BLaER1 treated with 17β-estradiol and CSF1 and Interleukin-3, amounts not matched to agents 10 nM and 100 nM (cell line): ENCODE measurements at regions not wholly inside any gene's neighbourhood (a gene's known extent, or its start where the extent isn't known, plus 50 kb on each side); places are given as distances from the start of the nearest gene placed in this dataset.

Source experiments
- H3K27ac ChIP-seq, 11 experiments: shearing (Covaris generic); formaldehyde crosslinking; 2 replicates each; pipeline ENCODE4 v1.8.1; 2022
- H3K27me3 ChIP-seq, 11 experiments: shearing (Covaris generic); formaldehyde crosslinking; 2 replicates each; pipeline ENCODE4 v1.8.1; 2022
- H3K36me3 ChIP-seq, 11 experiments: shearing (Covaris generic); formaldehyde crosslinking; 2 replicates each; pipeline ENCODE4 v1.8.1; 2022
- H3K4me1 ChIP-seq, 10 experiments: shearing (Covaris generic); formaldehyde crosslinking; 2 replicates each; pipeline ENCODE4 v1.8.1; 2022
- H3K4me2 ChIP-seq, 11 experiments: shearing (Covaris generic); formaldehyde crosslinking; 2 replicates each; pipeline ENCODE4 v1.8.1; 2022
- H3K4me3 ChIP-seq, 10 experiments: shearing (Covaris generic); formaldehyde crosslinking; 2 replicates each; pipeline ENCODE4 v1.8.1; 2022
- H3K9ac ChIP-seq, 11 experiments: shearing (Covaris generic); formaldehyde crosslinking; 2 replicates each; pipeline ENCODE4 v1.8.1; 2022
- H3K9me3 ChIP-seq, 11 experiments: shearing (Covaris generic); formaldehyde crosslinking; replicated peaks in 1 of 11; 2 replicates each; pipeline ENCODE4 v1.8.1; 2022
- H4K20me1 ChIP-seq, 11 experiments: shearing (Covaris generic); formaldehyde crosslinking; 2 replicates each; pipeline ENCODE4 v1.8.1; 2022
- Cebpa-rat ChIP-seq, 11 experiments: shearing (Covaris generic); IDR thresholded peaks; 2 replicates each; pipeline ENCODE4 v1.8.1; 2022

GRCh38 chr18:25456334-25457010 is 104.5 kb upstream of the ZNF521 start:
- no peaks in the 10 kb centered on the region for H3K36me3 ChIP-seq
- H4K20me1 ChIP-seq = no peaks in the 10 kb centered on the region
- H3K9ac ChIP-seq = no peak overlapping the region
- H3K4me2 ChIP-seq = no peak overlapping the region
- no peak overlapping the region for H3K27ac ChIP-seq
- peaks cover 6 to 16% (median 12%) of the 10 kb centered on the region in 10 experiments; a peak in 19 of 20 replicates for H3K4me1 ChIP-seq
- no peak for TF ChIP-seq Cebpa-rat (IDR thresholded peaks at IDR 0.05)
- H3K9me3 ChIP-seq = no peaks in the 10 kb centered on the region
- H3K4me3 ChIP-seq = no peak overlapping the region
- H3K27me3 ChIP-seq = no peaks in the 10 kb centered on the region

- no peaks in the 10 kb centered on the region for H3K36me3 ChIP-seq
- H3K4me1 ChIP-seq = peaks cover 6 to 15% (median 12%) of the 10 kb centered on the region in 10 experiments; a peak in 19 of 20 replicates
- H3K27me3 ChIP-seq = no peaks in the 10 kb centered on the region
- H3K9me3 ChIP-seq = peaks cover 0 to 4% (median 0%) of the 10 kb centered on the region in 11 experiments; a peak in 1 of 22 replicates
- H4K20me1 ChIP-seq = no peaks in the 10 kb centered on the region
- no peak for TF ChIP-seq Cebpa-rat (IDR thresholded peaks at IDR 0.05)
- H3K27ac ChIP-seq = no peak overlapping the region
- H3K4me3 ChIP-seq = no peak overlapping the region
- no peak overlapping the region for H3K4me2 ChIP-seq
- H3K9ac ChIP-seq = no peak overlapping the region
Observed at GRCh38 chr18:25455646-25456045, 103.7 kb upstream of the ZNF521 start.

- peaks cover 5 to 14% (median 8%) of the 10 kb centered on the region in 10 experiments; a peak in 19 of 20 replicates for H3K4me1 ChIP-seq
- no peak overlapping the region for H3K4me2 ChIP-seq
- no peaks in the 10 kb centered on the region for H3K27me3 ChIP-seq
- H3K4me3 ChIP-seq = no peak overlapping the region
- H3K36me3 ChIP-seq = no peaks in the 10 kb centered on the region
- no peak overlapping the region for H3K27ac ChIP-seq
- peaks cover 0 to 4% (median 0%) of the 10 kb centered on the region in 11 experiments; a peak in 1 of 22 replicates for H3K9me3 ChIP-seq
- no peak overlapping the region for H3K9ac ChIP-seq
- TF ChIP-seq Cebpa-rat (IDR thresholded peaks at IDR 0.05) = no peak
- H4K20me1 ChIP-seq = no peaks in the 10 kb centered on the region
Observed at GRCh38 chr18:25455159-25455558, 103.2 kb upstream of the ZNF521 start.

GRCh38 chr18:25454730-25455129 is 102.8 kb upstream of the ZNF521 start:
- H3K9ac ChIP-seq = no peak overlapping the region
- peaks cover 0 to 4% (median 0%) of the 10 kb centered on the region in 11 experiments; a peak in 1 of 22 replicates for H3K9me3 ChIP-seq
- TF ChIP-seq Cebpa-rat (IDR thresholded peaks at IDR 0.05) = no peak
- no peaks in the 10 kb centered on the region for H4K20me1 ChIP-seq
- no peaks in the 10 kb centered on the region for H3K27me3 ChIP-seq
- no peak overlapping the region for H3K4me2 ChIP-seq
- H3K4me1 ChIP-seq = peaks cover under 1 to 13% (median 4%) of the 10 kb centered on the region in 10 experiments; a peak in 17 of 20 replicates
- H3K4me3 ChIP-seq = no peak overlapping the region
- H3K36me3 ChIP-seq = no peaks in the 10 kb centered on the region
- H3K27ac ChIP-seq = no peak overlapping the region

GRCh38 chr18:25454270-25454659 is 102.3 kb upstream of the ZNF521 start:
- Histone ChIP-seq H3K27ac (no peak overlapping the region), H3K9ac (no peak overlapping the region), H3K4me2 (peak overlapping the region in 1 of 11 experiments; percentile 35; a peak in 1 of 22 replicates), H3K36me3 (no peaks in the 10 kb centered on the region), H4K20me1 (no peaks in the 10 kb centered on the region), H3K4me1 (peaks cover 0 to 13% (median 0%) of the 10 kb centered on the region in 10 experiments; a peak in 8 of 20 replicates), H3K4me3 (no peak overlapping the region), H3K9me3 (peaks cover 0 to 4% (median 0%) of the 10 kb centered on the region in 11 experiments; a peak in 1 of 22 replicates), H3K27me3 (no peaks in the 10 kb centered on the region)
- no peak for TF ChIP-seq Cebpa-rat (IDR thresholded peaks at IDR 0.05)

- Histone ChIP-seq H3K4me3 (no peak overlapping the region), H3K4me1 (peaks cover 0 to 13% (median 0%) of the 10 kb centered on the region in 10 experiments; a peak in 4 of 20 replicates), H3K9me3 (peaks cover 0 to 4% (median 0%) of the 10 kb centered on the region in 11 experiments; a peak in 1 of 22 replicates), H3K36me3 (no peaks in the 10 kb centered on the region), H3K4me2 (peak overlapping the region in 2 of 11 experiments; percentile 35 to 45; a peak in 4 of 22 replicates), H4K20me1 (no peaks in the 10 kb centered on the region), H3K9ac (no peak overlapping the region), H3K27me3 (no peaks in the 10 kb centered on the region), H3K27ac (no peak overlapping the region)
- TF ChIP-seq Cebpa-rat (IDR thresholded peaks at IDR 0.05) = no peak
Observed at GRCh38 chr18:25453556-25454269, 101.7 kb upstream of the ZNF521 start.

GRCh38 chr18:25451077-25451658 is 99.2 kb upstream of the ZNF521 start:
- H4K20me1 ChIP-seq = no peaks in the 10 kb centered on the region
- no peak for TF ChIP-seq Cebpa-rat (IDR thresholded peaks at IDR 0.05)
- no peak overlapping the region for H3K9ac ChIP-seq
- no peak overlapping the region for H3K4me2 ChIP-seq
- no peak overlapping the region for H3K27ac ChIP-seq
- peaks cover 0 to 10% (median 0%) of the 10 kb centered on the region in 11 experiments; a peak in 4 of 22 replicates for H3K9me3 ChIP-seq
- H3K4me1 ChIP-seq = peaks cover 0 to 17% (median 0%) of the 10 kb centered on the region in 10 experiments; a peak in 5 of 20 replicates
- no peaks in the 10 kb centered on the region for H3K36me3 ChIP-seq
- no peaks in the 10 kb centered on the region for H3K27me3 ChIP-seq
- H3K4me3 ChIP-seq = no peak overlapping the region

GRCh38 chr18:25449046-25449445 is 97.1 kb upstream of the ZNF521 start:
- no peak for TF ChIP-seq Cebpa-rat (IDR thresholded peaks at IDR 0.05)
- no peaks in the 10 kb centered on the region for H4K20me1 ChIP-seq
- H3K27ac ChIP-seq = no peak overlapping the region
- no peaks in the 10 kb centered on the region for H3K27me3 ChIP-seq
- no peak overlapping the region for H3K4me2 ChIP-seq
- peaks cover 0 to 10% (median 0%) of the 10 kb centered on the region in 11 experiments; a peak in 4 of 22 replicates for H3K9me3 ChIP-seq
- H3K4me3 ChIP-seq = no peak overlapping the region
- H3K9ac ChIP-seq = no peak overlapping the region
- peaks cover 0 to 15% (median 0%) of the 10 kb centered on the region in 10 experiments; a peak in 5 of 20 replicates for H3K4me1 ChIP-seq
- H3K36me3 ChIP-seq = no peaks in the 10 kb centered on the region

GRCh38 chr18:25446972-25447371 is 95.0 kb upstream of the ZNF521 start:
- Histone ChIP-seq H3K4me1 (peaks cover 0 to 4% (median 0%) of the 10 kb centered on the region in 10 experiments; a peak in 3 of 20 replicates), H3K36me3 (no peaks in the 10 kb centered on the region), H4K20me1 (no peaks in the 10 kb centered on the region), H3K4me2 (no peak overlapping the region; a peak in 1 of 22 replicates), H3K9me3 (peaks cover 0 to 10% (median 0%) of the 10 kb centered on the region in 11 experiments; a peak in 4 of 22 replicates), H3K27ac (no peak overlapping the region), H3K9ac (no peak overlapping the region), H3K27me3 (no peaks in the 10 kb centered on the region), H3K4me3 (no peak overlapping the region)
- no peak for TF ChIP-seq Cebpa-rat (IDR thresholded peaks at IDR 0.05)
